HG03095 (cell line): ENCODE measurements at regions not wholly inside any gene's neighbourhood (a gene's known extent, or its start where the extent isn't known, plus 50 kb on each side); places are given as distances from the start of the nearest gene placed in this dataset.
"Not testable (repeated sequence)": the region's sequence is repeated elsewhere in the genome, so short reads cannot be mapped to it uniquely, and the experiment has no call there.

Experiments
- ATAC-seq: cut with Tn5 transposase; IDR thresholded peaks from one replicate; pipeline ENCODE4 v1.9.1; 2021; ENCODE audit warnings: moderate library complexity; ENCODE audit not compliant: unreplicated experiment

GRCh38 chr15:22196423-22196822 is 116.1 kb downstream of the OR4M2 start:
- ATAC-seq = not testable (repeated sequence)

GRCh38 chr15:22200417-22200816 is 120.1 kb downstream of the OR4M2 start:
- ATAC-seq = not testable (repeated sequence)

DNA sequence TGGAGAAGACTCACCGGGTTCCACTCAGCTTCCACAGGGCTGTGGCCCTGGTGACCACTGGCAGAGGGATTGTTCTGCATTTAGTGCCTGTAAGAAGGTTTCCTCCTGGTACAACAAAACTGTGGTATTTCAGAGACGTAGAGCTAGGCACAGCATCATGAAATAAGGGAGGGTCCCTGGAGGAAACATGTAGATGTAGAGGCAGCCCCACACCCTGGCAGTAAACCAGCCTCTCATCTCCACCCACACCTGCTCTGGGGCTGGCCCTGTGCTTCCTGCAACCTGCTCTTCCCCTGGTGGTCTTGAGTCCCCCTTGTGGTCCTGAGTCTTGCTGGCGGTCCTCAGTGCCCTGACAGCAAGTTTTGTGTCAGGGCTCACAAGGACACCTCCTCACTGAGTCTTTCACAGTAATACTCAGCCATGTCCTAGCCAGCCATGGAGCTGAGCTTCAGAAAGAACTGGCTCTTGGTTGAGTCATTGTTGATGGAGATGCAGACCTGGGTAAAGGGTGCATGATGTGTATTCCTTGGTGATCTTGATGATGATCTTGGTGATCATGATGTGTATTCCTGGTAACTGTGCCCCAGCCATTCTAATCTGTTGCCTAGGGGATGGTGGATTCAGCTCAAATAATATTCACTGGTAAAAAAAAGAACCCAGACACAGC is 121.8 kb downstream of the OR4M2 start:
- ATAC-seq = not testable (repeated sequence)

DNA sequence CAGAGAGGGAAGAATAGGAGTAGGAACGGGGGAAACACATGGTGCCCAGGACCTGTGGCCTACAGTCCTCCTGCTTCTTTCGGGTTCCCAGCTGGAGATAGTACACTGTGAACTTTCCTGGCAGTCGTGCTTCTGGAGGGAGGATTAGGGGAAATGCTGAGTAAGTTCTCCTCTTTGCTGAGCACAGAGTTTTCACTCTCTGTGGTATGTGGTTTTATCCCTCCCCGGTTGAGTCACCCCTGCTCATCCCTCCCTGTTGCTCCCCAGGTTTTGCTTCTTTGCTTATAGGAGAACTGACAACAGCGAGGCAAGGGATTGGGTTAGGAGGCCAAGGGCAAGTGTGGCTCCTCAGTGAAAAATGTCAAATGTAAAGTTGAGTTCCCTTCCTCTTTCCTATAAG is 122.9 kb downstream of the OR4M2 start:
- ATAC-seq = not testable (repeated sequence)

- ATAC-seq = not testable (repeated sequence)
Measured at GRCh38 chr15:22209086-22209485, 128.8 kb downstream of the OR4M2 start.

DNA sequence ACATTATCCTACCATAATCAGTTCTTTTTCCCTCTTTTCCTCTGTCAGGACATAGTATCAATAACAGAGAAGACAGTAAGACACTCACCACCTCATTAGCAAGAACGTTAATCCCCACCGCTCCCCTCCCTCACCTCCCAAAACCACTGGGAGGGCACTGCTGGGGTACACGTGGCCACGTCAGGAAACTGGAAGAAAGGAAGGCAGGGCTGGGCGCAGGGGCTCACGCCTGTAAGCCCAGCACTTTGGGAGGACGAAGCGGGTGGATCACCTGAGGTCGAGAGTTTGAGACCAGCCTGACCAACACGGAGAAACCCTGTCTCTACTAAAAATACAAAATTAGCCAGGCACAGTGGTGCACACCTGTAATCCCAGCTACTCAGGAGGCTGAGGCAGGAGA is 142.3 kb downstream of the OR4M2 start:
- ATAC-seq = not testable (repeated sequence)

DNA sequence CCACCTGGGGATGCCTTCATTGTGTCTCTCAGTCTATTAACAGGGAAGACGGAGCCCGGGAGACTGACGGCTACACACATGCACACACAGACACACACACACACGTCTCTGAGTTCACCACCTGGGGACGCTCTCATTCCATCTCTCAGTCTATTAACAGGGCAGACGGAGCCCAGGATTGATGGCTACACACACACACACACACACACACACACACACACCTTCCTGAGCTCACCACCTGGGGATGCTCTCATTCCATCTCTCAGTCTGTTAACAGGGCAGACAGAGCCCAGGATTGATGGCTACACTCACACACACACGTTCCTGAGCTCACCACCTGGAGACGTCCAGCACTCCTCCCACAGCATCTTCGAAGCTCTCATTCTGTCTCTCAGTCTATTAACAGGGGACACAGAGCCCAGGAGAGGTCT is 143.9 kb downstream of the OR4M2 start:
- ATAC-seq = no peak

- not testable (repeated sequence) for ATAC-seq
Measured at GRCh38 chr15:22224961-22225360, 144.6 kb downstream of the OR4M2 start.

- ATAC-seq = no peak
Measured at GRCh38 chr15:22226034-22226790, 145.9 kb downstream of the OR4M2 start.

GRCh38 chr15:22227411-22228100 is 147.2 kb downstream of the OR4M2 start:
- no peak for ATAC-seq

GRCh38 chr15:22228101-22228762 is 147.9 kb downstream of the OR4M2 start:
- no peak for ATAC-seq

DNA sequence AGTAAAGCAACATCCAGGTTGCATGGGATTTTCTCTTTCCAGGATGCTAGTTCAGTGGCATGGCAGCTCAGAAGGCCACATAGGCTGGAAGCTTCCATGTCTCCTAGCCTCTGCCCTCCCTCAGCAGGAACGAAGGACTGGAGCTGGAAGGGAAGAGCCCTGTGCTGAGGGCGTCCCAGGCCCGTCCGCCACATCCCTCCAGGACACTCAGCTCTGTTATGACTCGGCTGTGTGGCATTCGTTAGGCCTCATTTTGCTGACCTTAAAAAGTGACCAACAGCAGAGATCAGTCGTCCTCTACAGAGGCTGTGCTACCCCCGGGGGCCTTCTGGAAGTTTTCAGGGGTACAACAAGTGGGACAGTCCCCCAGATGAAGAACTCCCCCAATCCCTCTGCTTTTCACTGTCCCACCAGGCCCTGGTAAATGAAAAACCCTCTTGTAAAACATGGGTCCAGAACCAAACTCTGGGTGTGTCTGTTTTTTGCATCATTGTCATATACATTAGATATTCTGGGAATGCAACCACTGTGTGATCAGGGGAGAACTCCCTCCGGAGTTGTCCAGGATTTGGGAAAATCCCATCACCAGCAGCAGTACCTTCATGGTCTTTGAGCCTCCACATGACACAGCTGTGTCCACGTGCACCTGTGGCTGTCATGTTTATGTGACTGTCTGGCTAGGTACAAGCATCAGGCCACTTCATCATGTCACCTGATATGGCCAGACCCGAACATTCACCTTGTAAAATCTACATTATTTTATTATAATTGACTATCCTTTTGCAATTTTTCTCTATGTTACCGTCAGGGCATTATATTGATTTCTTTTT is 149.9 kb downstream of the OR4M2 start:
- ATAC-seq = no peak

GRCh38 chr15:22231603-22232002 is 151.3 kb downstream of the OR4M2 start:
- no peak for ATAC-seq

GRCh38 chr15:22232675-22233074 is 152.3 kb downstream of the OR4M2 start:
- ATAC-seq = no peak

- ATAC-seq = not testable (repeated sequence)
Measured at GRCh38 chr15:22235261-22235930, 155.1 kb downstream of the OR4M2 start.

DNA sequence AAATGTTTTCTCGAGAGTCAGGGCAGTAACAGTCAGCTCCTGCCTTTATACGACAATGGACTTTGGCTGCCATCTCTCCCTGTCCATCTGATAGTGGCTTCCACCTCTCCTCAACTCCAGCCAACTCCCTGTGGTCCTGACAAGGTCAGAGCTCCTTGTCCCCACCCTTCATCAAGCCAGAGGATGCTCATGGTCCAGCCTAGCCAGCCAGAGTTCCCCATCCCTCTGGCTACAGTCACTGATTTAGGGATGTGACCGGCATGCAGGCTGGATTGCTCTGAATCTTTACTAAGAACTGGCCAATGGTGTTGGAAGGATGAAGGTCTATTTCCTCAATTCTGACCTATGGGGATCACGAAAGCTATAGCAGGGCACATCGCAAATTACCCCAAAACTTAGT is 156.1 kb downstream of the OR4M2 start:
- no peak for ATAC-seq

GRCh38 chr15:22237891-22238275 is 157.6 kb downstream of the OR4M2 start:
- no peak for ATAC-seq

- not testable (repeated sequence) for ATAC-seq
Measured at GRCh38 chr15:22238276-22238958, 158.1 kb downstream of the OR4M2 start.
